ENCODE measurements at regions not wholly inside any gene's neighbourhood (a gene's known extent, or its start where the extent isn't known, plus 50 kb on each side); places are given as distances from the start of the nearest gene placed in this dataset.

DNA sequence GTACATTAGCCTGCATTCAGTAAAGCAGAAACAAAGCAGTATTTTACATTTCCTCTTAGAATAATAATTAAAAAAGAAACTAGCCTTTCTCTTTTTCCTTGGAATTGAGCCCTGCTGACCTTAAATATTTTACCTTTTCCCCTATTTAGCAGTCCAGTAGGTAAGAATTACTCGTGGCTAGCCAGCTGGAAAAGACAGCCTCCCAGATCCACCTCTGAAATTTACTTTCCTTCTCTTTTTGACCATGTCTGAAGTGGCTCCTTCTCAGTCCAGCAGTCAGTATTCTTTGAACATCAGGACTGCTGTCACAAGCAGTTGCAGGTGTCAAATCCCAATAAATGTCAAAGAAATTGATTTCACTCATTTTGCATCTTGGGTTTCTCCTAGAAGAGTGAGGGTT lies 311.5 kb upstream of the DCBLD2 start:
- DNase-seq (ENCODE audit: low read depth, low spot score): no peak
- H3K27ac ChIP-seq (ENCODE audit: low read depth, low read length): no peak overlapping the region
- CTCF ChIA-PET: interaction anchor here (1.0 kb wide), 1 partner anchor 39 kb away, joined by 5 read pairs; no protein-coding TSS in a partner anchor
- TF ChIP-seq, protein P1, sequence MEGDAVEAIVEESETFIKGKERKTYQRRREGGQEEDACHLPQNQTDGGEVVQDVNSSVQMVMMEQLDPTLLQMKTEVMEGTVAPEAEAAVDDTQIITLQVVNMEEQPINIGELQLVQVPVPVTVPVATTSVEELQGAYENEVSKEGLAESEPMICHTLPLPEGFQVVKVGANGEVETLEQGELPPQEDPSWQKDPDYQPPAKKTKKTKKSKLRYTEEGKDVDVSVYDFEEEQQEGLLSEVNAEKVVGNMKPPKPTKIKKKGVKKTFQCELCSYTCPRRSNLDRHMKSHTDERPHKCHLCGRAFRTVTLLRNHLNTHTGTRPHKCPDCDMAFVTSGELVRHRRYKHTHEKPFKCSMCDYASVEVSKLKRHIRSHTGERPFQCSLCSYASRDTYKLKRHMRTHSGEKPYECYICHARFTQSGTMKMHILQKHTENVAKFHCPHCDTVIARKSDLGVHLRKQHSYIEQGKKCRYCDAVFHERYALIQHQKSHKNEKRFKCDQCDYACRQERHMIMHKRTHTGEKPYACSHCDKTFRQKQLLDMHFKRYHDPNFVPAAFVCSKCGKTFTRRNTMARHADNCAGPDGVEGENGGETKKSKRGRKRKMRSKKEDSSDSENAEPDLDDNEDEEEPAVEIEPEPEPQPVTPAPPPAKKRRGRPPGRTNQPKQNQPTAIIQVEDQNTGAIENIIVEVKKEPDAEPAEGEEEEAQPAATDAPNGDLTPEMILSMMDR (IDR thresholded peaks at IDR 0.05; ENCODE audit: low read depth, low read length): no peak
- no peaks in the 10 kb centered on the region for H3K27me3 ChIP-seq (ENCODE audit: control insufficient read depth, insufficient read depth, low read length)
- no peaks in the 10 kb centered on the region for H3K9me3 ChIP-seq (ENCODE audit: control insufficient read depth, insufficient read depth, low read length)
- POLR2A ChIA-PET: interaction anchor here (0.6 kb wide), 1 partner anchor 39 kb away, joined by 3 read pairs; no protein-coding TSS in a partner anchor
- no peak overlapping the region for H3K4me3 ChIP-seq (ENCODE audit: low read depth, low read length)

GRCh38 chr3:99211309-99211708 lies 309.8 kb upstream of the DCBLD2 start:
- TF ChIP-seq, protein P1 (IDR thresholded peaks at IDR 0.05; ENCODE audit: low read depth, low read length): no peak
- no peak for DNase-seq (ENCODE audit: low read depth, low spot score)
- H3K9me3 ChIP-seq (ENCODE audit: control insufficient read depth, insufficient read depth, low read length): no peaks in the 10 kb centered on the region
- POLR2A ChIA-PET: no interaction called here
- H3K27me3 ChIP-seq (ENCODE audit: control insufficient read depth, insufficient read depth, low read length): no peaks in the 10 kb centered on the region
- no peak overlapping the region for H3K4me3 ChIP-seq (ENCODE audit: low read depth, low read length)
- CTCF ChIA-PET: no interaction called here
- no peak overlapping the region for H3K27ac ChIP-seq (ENCODE audit: low read depth, low read length)

- TF ChIP-seq, protein P1 (IDR thresholded peaks at IDR 0.05; ENCODE audit: low read depth, low read length): no peak
- Histone ChIP-seq H3K4me3 (ENCODE audit: low read depth, low read length) (no peak overlapping the region), H3K27ac (ENCODE audit: low read depth, low read length) (no peak overlapping the region), H3K9me3 (ENCODE audit: control insufficient read depth, insufficient read depth, low read length) (no peaks in the 10 kb centered on the region), H3K27me3 (ENCODE audit: control insufficient read depth, insufficient read depth, low read length) (no peaks in the 10 kb centered on the region)
- no peak for DNase-seq (ENCODE audit: low read depth, low spot score)
- CTCF ChIA-PET: interaction anchor here (1.9 kb wide), 1 partner anchor 26 kb away, joined by 11 read pairs; no protein-coding TSS in a partner anchor
- POLR2A ChIA-PET: interaction anchor here (0.9 kb wide), 1 partner anchor 562 kb away, joined by 3 read pairs; no protein-coding TSS in a partner anchor
These were observed 297.5 kb upstream of the DCBLD2 start for GRCh38 chr3:99199021-99199420.

- TF ChIP-seq, protein P1 (IDR thresholded peaks at IDR 0.05; ENCODE audit: low read depth, low read length): no peak
- no peak overlapping the region for H3K27ac ChIP-seq (ENCODE audit: low read depth, low read length)
- H3K9me3 ChIP-seq (ENCODE audit: control insufficient read depth, insufficient read depth, low read length): no peaks in the 10 kb centered on the region
- CTCF ChIA-PET: interaction anchor here (1.9 kb wide), 1 partner anchor 18 kb away, joined by 7 read pairs; no protein-coding TSS in a partner anchor
- DNase-seq (ENCODE audit: low read depth, low spot score): no peak
- H3K27me3 ChIP-seq (ENCODE audit: control insufficient read depth, insufficient read depth, low read length): no peaks in the 10 kb centered on the region
- POLR2A ChIA-PET: no interaction called here
- no peak overlapping the region for H3K4me3 ChIP-seq (ENCODE audit: low read depth, low read length)
These were observed 289.7 kb upstream of the DCBLD2 start for GRCh38 chr3:99191186-99191585.

DNA sequence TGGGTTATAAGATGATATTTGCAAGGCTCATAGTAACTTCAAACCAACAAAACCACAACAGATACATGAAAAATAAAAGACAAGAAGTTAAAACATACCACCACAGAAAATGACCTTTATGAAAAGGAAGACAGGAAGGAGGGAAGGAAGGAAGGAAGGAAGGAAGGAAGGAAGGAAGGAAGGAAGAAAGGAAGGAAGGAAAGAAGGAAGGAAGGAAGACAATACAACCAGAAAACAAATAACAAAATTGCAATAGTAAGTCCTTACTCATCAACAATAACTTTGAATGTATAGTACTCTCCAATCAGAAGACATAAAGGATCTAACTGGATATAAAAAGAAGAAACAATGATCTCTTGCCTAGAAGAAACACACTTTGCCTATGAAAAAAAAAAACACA lies 287.4 kb upstream of the DCBLD2 start:
- ChIA-PET POLR2A (no interaction called here), CTCF (no interaction called here)
- no peak for DNase-seq (ENCODE audit: low read depth, low spot score)
- no peaks in the 10 kb centered on the region for H3K9me3 ChIP-seq (ENCODE audit: control insufficient read depth, insufficient read depth, low read length)
- no peaks in the 10 kb centered on the region for H3K27me3 ChIP-seq (ENCODE audit: control insufficient read depth, insufficient read depth, low read length)
- TF ChIP-seq, protein P1 (IDR thresholded peaks at IDR 0.05; ENCODE audit: low read depth, low read length): no peak
- H3K4me3 ChIP-seq (ENCODE audit: low read depth, low read length): no peak overlapping the region
- H3K27ac ChIP-seq (ENCODE audit: low read depth, low read length): no peak overlapping the region

Measured in AG04450 (cell line).